ENCODE measurements at regions not wholly inside any gene's neighbourhood (a gene's known extent, or its start where the extent isn't known, plus 50 kb on each side); places are given as distances from the start of the nearest gene placed in this dataset.

DNA sequence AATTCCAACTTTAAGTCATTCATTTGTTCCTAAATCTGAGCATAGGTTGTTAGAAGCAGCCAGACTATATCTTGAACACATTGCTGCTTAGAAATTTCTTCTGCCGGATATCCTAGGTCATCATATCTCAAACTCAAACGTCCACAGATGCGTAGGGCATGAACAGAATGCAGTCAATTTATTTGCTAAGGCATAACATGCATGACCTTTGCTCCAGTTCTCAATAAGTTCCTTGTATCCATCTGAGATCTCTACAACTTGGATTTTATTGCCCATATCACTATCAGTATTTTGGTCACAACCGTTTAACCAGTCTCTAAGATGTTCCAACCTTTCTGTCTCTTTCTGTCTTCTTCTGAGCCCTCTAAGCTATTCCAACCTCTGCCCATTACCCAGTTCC lies 210.9 kb upstream of the MANEA start:
- no peak for TF ChIP-seq POLR2A (IDR thresholded peaks at IDR 0.05)
- TF ChIP-seq, protein P1, sequence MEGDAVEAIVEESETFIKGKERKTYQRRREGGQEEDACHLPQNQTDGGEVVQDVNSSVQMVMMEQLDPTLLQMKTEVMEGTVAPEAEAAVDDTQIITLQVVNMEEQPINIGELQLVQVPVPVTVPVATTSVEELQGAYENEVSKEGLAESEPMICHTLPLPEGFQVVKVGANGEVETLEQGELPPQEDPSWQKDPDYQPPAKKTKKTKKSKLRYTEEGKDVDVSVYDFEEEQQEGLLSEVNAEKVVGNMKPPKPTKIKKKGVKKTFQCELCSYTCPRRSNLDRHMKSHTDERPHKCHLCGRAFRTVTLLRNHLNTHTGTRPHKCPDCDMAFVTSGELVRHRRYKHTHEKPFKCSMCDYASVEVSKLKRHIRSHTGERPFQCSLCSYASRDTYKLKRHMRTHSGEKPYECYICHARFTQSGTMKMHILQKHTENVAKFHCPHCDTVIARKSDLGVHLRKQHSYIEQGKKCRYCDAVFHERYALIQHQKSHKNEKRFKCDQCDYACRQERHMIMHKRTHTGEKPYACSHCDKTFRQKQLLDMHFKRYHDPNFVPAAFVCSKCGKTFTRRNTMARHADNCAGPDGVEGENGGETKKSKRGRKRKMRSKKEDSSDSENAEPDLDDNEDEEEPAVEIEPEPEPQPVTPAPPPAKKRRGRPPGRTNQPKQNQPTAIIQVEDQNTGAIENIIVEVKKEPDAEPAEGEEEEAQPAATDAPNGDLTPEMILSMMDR (IDR thresholded peaks at IDR 0.05), result no peak

All from suprapubic skin (tissue), 3 donors.